Stimulated activated CD8-positive, alpha-beta memory T cell treated with anti-CD3 and anti-CD28 coated beads, Interleukin-4, amount 100 ng/mL, for 48 hours (primary cell): ENCODE measurements at regions not wholly inside any gene's neighbourhood (a gene's known extent, or its start where the extent isn't known, plus 50 kb on each side); places are given as distances from the start of the nearest gene placed in this dataset.
"Not testable (repeated sequence)": the region's sequence is repeated elsewhere in the genome, so short reads cannot be mapped to it uniquely, and the experiment has no call there.

Source experiments
- DNase-seq: peaks from one replicate; pipeline ENCODE4 v3.0.0-alpha.2; 2020

DNA sequence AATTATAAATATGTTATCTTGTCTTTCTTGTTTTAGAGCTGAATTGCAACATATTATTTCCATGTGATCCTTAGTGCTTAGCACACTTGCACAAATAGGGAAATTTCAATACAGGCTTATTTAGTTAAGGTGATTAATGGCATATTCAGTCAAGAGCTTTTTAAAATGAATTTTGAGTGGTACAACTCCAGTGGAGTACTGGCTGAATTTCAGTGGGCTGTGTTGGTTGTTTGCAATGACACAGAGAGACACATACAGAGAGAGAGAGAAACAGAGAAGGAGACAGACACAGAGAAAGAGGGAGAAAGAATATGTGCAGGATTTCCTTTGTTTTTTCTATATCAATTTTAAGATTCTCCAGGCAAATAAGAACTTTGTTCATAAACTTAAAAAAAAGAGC, 766.9 kb downstream of the DNAJB9 start:
- no peak for DNase-seq

DNA sequence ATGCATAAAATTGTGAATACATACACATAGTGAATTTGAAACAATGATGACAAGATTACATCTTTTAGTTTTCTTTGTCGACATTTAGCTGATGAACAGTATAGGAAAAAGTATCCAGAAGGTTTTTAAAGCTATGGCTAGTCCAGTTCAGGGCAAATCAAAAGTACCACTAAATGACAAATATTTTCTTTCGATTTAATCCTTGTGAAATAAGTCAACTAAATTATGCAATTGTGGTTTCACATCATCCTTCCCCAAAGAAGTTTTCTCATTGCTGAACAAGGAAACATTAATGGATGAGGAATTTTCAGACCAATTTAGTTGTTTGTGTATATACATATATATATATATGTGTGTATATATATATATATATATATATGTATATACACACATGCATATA, 774.0 kb downstream of the DNAJB9 start:
- no peak for DNase-seq

GRCh38 chr7:109351493-109351892, 781.8 kb downstream of the DNAJB9 start:
- DNase-seq = no peak

DNA sequence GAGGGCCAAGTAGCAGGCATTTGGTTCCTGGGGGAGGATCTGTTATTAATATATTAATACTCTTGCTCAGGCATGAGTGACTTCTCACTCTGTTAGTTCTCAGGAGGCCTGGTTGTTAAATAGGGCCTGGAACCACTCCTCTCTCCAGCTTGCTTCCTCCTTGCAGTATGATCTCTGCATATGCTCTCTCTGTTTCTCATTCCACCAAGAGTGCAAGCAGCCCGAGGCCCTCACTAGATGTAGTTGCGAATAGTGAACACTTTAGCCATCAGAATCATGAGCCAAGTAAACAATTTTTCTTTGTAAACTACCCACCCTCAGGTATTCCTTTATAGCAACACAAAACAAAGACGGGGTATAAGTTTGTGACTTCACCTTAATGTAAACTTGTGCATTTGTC, 784.3 kb downstream of the DNAJB9 start:
- no peak for DNase-seq

DNA sequence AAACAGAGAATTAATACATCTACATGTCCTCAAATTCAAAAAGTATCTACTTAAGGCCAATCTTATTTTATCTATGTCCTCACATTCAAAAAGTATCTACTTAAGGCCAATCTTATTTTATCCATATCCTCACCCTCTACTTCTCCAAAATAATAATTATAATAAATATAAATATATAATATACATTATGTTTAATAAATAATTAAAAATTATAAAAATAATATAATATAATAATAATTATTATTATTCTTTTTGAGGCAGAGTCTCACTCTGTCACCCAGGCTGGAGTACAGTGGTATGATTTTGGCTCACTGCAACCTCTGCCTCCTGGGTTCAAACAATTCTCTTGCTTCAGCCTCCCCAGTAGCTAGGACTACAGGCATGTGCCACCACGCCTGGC, 784.9 kb downstream of the DNAJB9 start:
- DNase-seq = no peak

DNA sequence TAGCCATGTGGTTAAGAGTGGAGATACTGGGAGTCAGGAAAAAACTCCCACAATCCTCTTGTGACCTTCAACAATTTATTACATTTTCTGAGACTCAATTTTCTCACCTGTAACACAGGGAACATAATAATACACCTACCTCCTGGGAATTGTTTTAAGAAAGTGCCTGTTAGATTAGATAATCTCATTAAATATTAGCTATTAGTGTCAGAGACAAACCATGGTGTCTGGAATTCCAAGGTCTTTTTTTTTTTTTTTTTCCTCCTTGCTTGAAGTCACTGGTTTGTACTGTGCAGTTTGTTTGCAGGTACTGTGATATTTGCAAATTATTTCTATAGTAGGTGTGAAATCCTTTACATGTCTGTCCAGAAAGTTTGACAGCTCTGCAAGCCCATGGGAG, 806.1 kb downstream of the DNAJB9 start:
- no peak for DNase-seq

GRCh38 chr7:109376576-109376975, 806.9 kb downstream of the DNAJB9 start:
- no peak for DNase-seq

GRCh38 chr7:109377076-109377884, 807.6 kb downstream of the DNAJB9 start:
- DNase-seq = no peak

- no peak for DNase-seq
These were observed 817.3 kb downstream of the DNAJB9 start for GRCh38 chr7:109386959-109387358.

DNA sequence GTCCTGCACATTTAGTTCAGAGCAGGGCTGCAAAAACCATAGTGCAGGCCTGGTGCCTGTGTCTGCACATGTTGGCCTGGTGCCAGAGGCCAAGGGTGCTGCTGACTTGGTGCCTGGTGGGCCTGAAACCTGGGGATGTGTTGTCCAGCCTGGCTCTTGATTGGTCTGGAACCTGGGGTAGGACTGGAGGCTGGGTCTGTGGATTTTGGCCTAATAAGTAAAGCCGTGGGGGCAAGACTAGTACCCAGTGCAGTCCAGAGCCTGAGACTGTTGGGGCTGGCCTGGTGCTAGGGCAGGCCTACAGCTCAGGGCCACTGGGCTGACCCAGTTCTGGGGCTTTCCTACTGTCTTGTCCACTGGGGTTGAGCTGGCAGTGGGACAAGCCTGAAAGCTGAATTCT, 817.9 kb downstream of the DNAJB9 start:
- DNase-seq = no peak

- DNase-seq = no peak
These were observed 821.6 kb downstream of the DNAJB9 start for GRCh38 chr7:109391240-109391639.

DNA sequence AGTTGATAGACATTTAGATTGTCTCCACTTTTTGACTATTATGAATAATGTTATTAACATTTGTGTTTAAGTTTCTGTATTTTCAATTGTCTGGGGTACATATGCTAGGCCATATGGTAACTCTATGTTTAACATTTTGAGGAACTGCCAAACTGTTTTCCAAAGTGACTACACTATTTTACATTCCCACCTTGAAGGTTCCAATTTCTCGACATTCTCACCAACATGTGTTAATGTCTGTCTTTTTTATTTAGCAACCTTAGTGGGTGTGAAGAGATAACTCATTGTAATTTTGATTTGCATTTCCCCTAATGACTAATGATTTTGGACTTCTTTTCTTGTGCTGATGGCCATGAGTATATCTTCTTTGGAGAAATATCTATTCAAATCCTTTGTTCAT, 832.4 kb downstream of the DNAJB9 start:
- no peak for DNase-seq

DNA sequence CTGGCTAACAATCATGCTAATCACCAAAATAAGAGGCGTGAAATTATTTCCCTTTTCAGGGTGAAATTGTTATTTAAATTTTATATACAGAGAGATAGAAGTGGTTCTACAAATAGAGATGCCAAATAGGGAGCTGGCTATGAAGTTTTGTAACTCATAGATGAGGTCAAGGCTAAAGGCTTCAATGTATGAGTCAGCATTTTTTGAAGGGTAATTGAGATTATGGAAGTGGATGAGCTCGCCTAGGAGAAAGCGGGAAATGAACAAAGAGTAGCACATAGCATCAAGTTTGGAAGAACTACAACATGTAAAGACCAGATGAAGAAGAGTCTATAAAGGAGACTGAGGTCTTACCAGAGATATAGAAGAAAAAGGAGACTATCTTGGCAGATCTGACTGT, 838.1 kb downstream of the DNAJB9 start:
- no peak for DNase-seq

- no peak for DNase-seq
These were observed 868.3 kb downstream of the DNAJB9 start for GRCh38 chr7:109437957-109438356.

GRCh38 chr7:109449760-109450159, 880.1 kb downstream of the DNAJB9 start:
- DNase-seq = no peak

- DNase-seq = no peak
These were observed 886.4 kb downstream of the DNAJB9 start for GRCh38 chr7:109456116-109456515.

DNA sequence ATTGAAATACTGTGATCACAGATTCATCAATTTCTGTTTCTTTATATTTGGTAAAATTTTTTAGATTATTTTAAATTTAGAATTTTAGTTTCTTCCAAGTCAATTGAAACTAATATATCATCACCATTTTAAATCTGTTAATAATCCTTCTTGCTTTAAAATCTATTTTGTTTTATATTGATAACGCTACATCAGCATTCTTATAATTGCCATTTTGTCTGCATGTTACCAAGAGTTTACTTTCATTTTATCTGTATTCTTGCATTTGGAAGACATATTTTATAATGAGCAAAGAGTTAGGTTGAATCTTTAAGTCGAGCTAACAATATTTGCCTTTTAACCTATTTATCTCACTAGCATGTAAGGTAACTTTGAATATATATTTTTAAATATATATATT, 890.6 kb downstream of the DNAJB9 start:
- no peak for DNase-seq

- DNase-seq = no peak
These were observed 892.5 kb downstream of the DNAJB9 start for GRCh38 chr7:109462171-109462570.

DNA sequence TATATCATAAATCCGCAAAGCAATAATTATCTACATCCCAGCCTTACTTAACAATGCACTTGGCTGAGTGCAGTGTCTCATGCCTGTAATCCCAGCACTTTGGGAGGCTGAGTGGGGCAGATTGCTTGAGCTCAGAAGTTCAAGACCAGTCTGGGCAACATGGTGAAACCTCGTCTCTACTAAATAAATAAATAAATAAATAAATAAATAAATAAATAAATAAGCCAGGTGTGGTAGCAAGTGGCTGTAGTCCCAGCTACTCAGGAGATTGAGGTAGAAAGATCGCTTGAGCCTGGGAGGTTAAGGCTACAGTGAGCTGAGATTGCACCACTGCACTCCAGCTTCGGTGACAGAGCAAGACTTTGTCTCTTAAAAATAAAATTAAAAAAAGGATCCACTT, 898.1 kb downstream of the DNAJB9 start:
- DNase-seq = not testable (repeated sequence)

GRCh38 chr7:109473172-109473571, 903.5 kb downstream of the DNAJB9 start:
- no peak for DNase-seq

DNA sequence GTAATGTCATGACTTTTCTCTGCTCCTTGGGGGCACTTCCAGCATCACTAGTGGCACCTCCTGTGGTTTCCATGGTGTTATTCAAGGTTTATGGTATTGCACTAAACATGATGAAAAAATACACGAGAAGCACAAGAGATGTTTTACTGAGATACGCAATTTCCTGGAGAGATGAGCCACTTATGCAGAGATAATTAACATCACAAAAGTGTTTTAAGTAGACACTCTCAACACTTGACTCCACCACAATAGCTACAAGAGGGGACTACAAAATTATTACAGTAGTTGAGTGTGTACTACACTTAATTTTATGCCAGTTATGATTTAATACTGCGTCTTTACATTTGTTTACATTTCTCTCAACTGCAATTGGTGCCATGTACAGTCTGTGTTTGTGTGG, 906.7 kb downstream of the DNAJB9 start:
- no peak for DNase-seq

- no peak for DNase-seq
These were observed 909.7 kb downstream of the DNAJB9 start for GRCh38 chr7:109479388-109479787.

DNA sequence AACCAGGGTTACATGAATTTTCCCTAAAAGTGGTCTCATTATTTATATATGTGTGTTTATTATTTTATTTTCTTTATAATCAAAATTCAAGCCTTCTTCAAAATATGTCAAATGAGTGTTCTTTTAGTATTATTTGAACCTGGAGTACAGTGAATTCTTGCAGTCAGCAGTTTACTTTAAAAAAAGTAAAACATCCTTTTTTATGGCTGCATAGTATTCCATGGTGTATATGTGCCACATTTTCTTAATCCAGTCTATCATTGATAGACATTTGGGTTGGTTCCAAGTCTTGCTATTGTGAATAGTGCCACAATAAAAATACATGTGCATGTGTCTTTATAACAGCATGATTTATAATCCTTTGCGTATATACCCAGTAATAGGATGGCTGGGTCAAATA, 920.9 kb downstream of the DNAJB9 start:
- not testable (repeated sequence) for DNase-seq

GRCh38 chr7:109497053-109497452, 927.4 kb downstream of the DNAJB9 start:
- DNase-seq = no peak

DNA sequence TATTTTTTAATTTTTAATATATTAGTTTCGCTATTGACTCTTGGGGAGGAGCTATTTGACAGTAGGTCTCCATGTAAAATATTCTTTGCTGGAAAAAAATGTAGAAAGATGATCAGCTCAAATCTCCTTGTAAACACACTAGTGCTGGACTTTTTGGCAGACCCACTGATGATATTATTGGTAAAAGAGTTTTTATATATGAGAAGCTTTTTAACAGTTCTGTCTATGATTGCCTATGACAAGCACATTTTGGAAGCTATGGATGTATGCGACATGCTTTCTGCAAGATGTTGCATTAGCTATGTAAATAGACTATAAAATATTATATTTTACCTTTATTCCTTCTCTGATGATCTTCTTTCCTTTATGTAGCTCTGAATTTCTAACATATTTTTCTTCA, 928.5 kb downstream of the DNAJB9 start:
- DNase-seq = no peak
